Activated naive CD4-positive, alpha-beta T cell treated with anti-CD3 and anti-CD28 coated beads, Interleukin-2, amount 10 ng/mL, durations not matched to agents 7 days and 5 days (primary cell): ENCODE measurements at regions not wholly inside any gene's neighbourhood (a gene's known extent, or its start where the extent isn't known, plus 50 kb on each side); places are given as distances from the start of the nearest gene placed in this dataset.

Experiments
- CTCF ChIA-PET: fragments of 350-600 bp; sonication (Branson Sonifier 250); formaldehyde crosslinking; loops from one replicate; lab custom pipeline; 2021; ENCODE audit warnings: antibody characterized with exemption; lab: Charles Lee
- DNase-seq: peaks from one replicate; pipeline ENCODE4 v3.0.0-alpha.2; 2020
- H3K27ac Mint-ChIP-seq: one replicate; pipeline ENCODE4 v1.8.0; 2021; ENCODE audit warnings: mild to moderate bottlenecking, moderate library complexity, mixed read lengths
- H3K27me3 Mint-ChIP-seq: one replicate; pipeline ENCODE4 v1.8.0; 2021; ENCODE audit warnings: mild to moderate bottlenecking, mixed read lengths
- H3K36me3 Mint-ChIP-seq: one replicate; pipeline ENCODE4 v1.8.0; 2021; ENCODE audit warnings: mixed read lengths
- H3K4me1 Mint-ChIP-seq: one replicate; pipeline ENCODE4 v1.8.0; 2021; ENCODE audit warnings: mixed read lengths
- H3K4me3 Mint-ChIP-seq: one replicate; pipeline ENCODE4 v1.8.0; 2021; ENCODE audit warnings: mild to moderate bottlenecking, moderate library complexity, mixed read lengths
- H3K9me3 Mint-ChIP-seq: one replicate; pipeline ENCODE4 v1.8.0; 2021; ENCODE audit warnings: mixed read lengths

DNA sequence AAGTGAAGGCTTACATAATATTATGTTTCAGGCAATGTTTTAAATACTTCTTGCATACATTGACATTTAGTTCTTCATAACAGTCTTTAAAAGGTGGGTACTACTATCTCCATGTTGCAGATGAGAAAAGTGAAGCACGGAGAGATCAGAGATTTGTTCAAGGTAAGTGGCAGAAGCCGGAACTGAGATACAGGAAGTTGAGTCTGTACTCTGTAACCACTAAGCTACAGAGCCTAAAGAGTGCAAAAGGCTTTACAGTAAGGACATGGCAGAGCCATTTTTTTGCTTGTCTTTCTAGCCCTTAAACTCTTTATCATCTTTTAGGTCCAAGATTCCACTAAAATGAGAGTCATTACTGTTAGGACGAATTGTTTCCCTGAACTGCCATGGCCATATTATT is 186.5 kb upstream of the PEX5L start:
- CTCF ChIA-PET: no interaction called here
- H3K27ac Mint-ChIP-seq: no peak overlapping the region
- no peak for DNase-seq
- no peaks in the 10 kb centered on the region for H3K27me3 Mint-ChIP-seq
- H3K9me3 Mint-ChIP-seq: peaks cover 6% of the 10 kb centered on the region
- H3K36me3 Mint-ChIP-seq: no peaks in the 10 kb centered on the region
- H3K4me3 Mint-ChIP-seq: no peak overlapping the region
- no peaks in the 10 kb centered on the region for H3K4me1 Mint-ChIP-seq

DNA sequence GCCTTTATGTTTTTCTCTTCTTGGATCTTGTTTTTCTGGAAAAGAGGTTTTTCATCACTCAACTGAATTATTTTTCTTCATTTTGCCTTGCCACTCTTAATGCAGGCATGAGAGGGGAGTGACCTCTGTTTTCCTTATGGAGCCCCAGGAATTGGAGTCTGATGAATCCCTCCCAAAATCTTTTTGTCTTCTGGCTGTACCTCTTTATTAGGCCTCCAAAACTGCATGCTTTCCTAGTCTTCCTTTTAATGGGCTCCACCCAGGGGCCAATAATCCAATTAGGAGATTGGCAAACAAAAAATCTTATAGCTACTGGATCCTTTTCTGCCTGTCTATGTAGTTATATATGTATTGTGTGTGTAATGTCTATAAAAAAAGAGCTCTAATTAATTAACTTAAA is 192.4 kb upstream of the PEX5L start:
- H3K9me3 Mint-ChIP-seq: peaks cover 29% of the 10 kb centered on the region
- no peaks in the 10 kb centered on the region for H3K27me3 Mint-ChIP-seq
- no peaks in the 10 kb centered on the region for H3K4me1 Mint-ChIP-seq
- CTCF ChIA-PET: no interaction called here
- DNase-seq: no peak
- H3K4me3 Mint-ChIP-seq: no peak overlapping the region
- no peaks in the 10 kb centered on the region for H3K36me3 Mint-ChIP-seq
- H3K27ac Mint-ChIP-seq: no peak overlapping the region

DNA sequence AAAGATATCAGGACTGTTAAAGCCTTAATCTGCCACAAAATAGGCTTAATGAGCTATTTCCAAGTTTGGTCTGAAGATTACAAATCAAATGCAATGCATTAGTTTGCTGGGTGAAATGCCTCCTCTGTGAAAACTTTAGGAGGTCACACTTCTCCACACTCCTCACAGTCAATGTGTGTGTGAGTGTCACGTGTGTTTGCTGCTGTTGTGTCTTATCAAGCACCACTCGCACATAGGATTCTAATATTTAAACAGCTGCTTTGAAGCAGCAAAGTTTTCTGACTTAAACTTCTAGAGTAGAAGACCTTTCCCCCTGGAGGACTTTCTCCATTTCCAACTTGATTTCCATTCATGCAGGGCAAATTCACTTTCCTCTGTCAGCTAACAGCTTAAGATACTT is 203.2 kb upstream of the PEX5L start:
- CTCF ChIA-PET: no interaction called here

DNA sequence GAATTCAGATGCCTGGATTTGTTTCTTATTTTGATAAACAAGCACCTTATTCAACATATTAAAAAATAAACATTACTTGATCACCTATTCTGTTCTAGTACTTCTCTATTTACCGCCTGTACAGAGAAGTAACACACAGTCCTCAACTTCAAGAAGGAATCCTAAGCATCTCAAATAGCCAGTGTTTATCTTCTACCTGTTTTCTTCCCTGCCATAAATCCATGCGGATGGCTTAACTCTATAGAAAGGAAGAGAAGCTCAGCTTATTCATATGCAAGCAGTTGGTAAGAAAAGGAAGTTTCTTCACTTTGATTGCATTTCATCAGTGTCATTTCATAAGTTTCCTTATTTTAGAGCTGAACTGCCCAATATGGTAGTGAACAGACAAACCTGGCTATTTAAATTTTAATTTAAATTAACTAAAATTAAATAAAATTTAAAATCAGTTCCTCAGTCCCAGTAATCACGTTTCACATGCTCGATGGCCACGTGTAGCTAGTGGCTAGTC is 210.0 kb upstream of the PEX5L start:
- H3K27ac Mint-ChIP-seq: no peak overlapping the region
- DNase-seq: no peak
- no peak overlapping the region for H3K4me3 Mint-ChIP-seq
- peaks cover 6% of the 10 kb centered on the region for H3K9me3 Mint-ChIP-seq
- H3K27me3 Mint-ChIP-seq: no peaks in the 10 kb centered on the region
- CTCF ChIA-PET: no interaction called here
- no peaks in the 10 kb centered on the region for H3K4me1 Mint-ChIP-seq
- no peaks in the 10 kb centered on the region for H3K36me3 Mint-ChIP-seq

More for the DNA sequence above, 203.2 kb upstream of the PEX5L start:
- H3K36me3 Mint-ChIP-seq: no peaks in the 10 kb centered on the region
- H3K27me3 Mint-ChIP-seq: no peaks in the 10 kb centered on the region
- no peak overlapping the region for H3K4me3 Mint-ChIP-seq
- H3K9me3 Mint-ChIP-seq: peaks cover 7% of the 10 kb centered on the region
- DNase-seq: no peak
- H3K4me1 Mint-ChIP-seq: no peaks in the 10 kb centered on the region
- no peak overlapping the region for H3K27ac Mint-ChIP-seq

- Mint-ChIP-seq H3K9me3 (peaks cover 3% of the 10 kb centered on the region), H3K27ac (no peak overlapping the region), H3K36me3 (no peaks in the 10 kb centered on the region), H3K27me3 (no peaks in the 10 kb centered on the region), H3K4me1 (no peaks in the 10 kb centered on the region), H3K4me3 (no peak overlapping the region)
- CTCF ChIA-PET: interaction anchor here (0.7 kb wide), 1 partner anchor 245 kb away, joined by 3 read pairs; no protein-coding TSS in a partner anchor
- no peak for DNase-seq
Observed at GRCh38 chr3:180250172-180250571, 213.4 kb upstream of the PEX5L start.

- no peaks in the 10 kb centered on the region for H3K9me3 Mint-ChIP-seq
- H3K27ac Mint-ChIP-seq: no peak overlapping the region
- DNase-seq: no peak
- no peaks in the 10 kb centered on the region for H3K27me3 Mint-ChIP-seq
- no peaks in the 10 kb centered on the region for H3K36me3 Mint-ChIP-seq
- no peak overlapping the region for H3K4me3 Mint-ChIP-seq
- CTCF ChIA-PET: no interaction called here
- no peaks in the 10 kb centered on the region for H3K4me1 Mint-ChIP-seq
Observed at GRCh38 chr3:180252683-180253082, 215.9 kb upstream of the PEX5L start.

- CTCF ChIA-PET: no interaction called here
- Mint-ChIP-seq H3K27me3 (no peaks in the 10 kb centered on the region), H3K4me1 (no peaks in the 10 kb centered on the region), H3K27ac (no peak overlapping the region), H3K36me3 (no peaks in the 10 kb centered on the region), H3K9me3 (no peaks in the 10 kb centered on the region), H3K4me3 (no peak overlapping the region)
- DNase-seq: no peak
Observed at GRCh38 chr3:180253283-180253682, 216.5 kb upstream of the PEX5L start.

DNA sequence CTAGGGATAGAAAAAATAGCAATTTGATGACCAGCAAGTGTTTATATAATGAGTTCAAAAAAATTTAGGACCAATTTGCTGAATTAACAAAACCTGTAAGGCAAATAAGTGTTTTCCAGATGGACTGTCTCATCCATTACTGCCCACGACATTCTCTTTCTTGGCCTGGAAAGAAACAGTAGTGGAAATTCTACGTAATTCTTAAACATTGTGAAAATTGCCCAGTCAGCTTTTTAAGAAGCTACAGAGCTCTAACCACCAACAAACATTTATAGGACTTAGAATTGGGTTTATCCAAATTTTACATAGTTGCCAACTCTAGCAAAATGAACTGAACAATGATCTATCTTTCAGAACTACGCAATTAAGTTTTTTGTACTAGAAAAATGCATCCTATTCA is 227.7 kb upstream of the PEX5L start:
- no peak overlapping the region for H3K4me3 Mint-ChIP-seq
- no peak for DNase-seq
- peaks cover 6% of the 10 kb centered on the region for H3K9me3 Mint-ChIP-seq
- no peaks in the 10 kb centered on the region for H3K27me3 Mint-ChIP-seq
- CTCF ChIA-PET: no interaction called here
- H3K27ac Mint-ChIP-seq: no peak overlapping the region
- H3K4me1 Mint-ChIP-seq: peaks cover 4% of the 10 kb centered on the region
- H3K36me3 Mint-ChIP-seq: no peaks in the 10 kb centered on the region

GRCh38 chr3:180265551-180265950 is 228.8 kb upstream of the PEX5L start:
- Mint-ChIP-seq H3K27ac (no peak overlapping the region), H3K9me3 (no peaks in the 10 kb centered on the region), H3K27me3 (no peaks in the 10 kb centered on the region), H3K4me3 (no peak overlapping the region), H3K4me1 (peaks cover 4% of the 10 kb centered on the region), H3K36me3 (no peaks in the 10 kb centered on the region)
- DNase-seq: no peak
- CTCF ChIA-PET: no interaction called here

GRCh38 chr3:180267202-180267843 is 230.6 kb upstream of the PEX5L start:
- CTCF ChIA-PET: no interaction called here
- no peak for DNase-seq
- H3K27me3 Mint-ChIP-seq: no peaks in the 10 kb centered on the region
- no peaks in the 10 kb centered on the region for H3K9me3 Mint-ChIP-seq
- no peak overlapping the region for H3K27ac Mint-ChIP-seq
- H3K4me3 Mint-ChIP-seq: no peak overlapping the region
- H3K4me1 Mint-ChIP-seq: peaks cover 4% of the 10 kb centered on the region
- H3K36me3 Mint-ChIP-seq: no peaks in the 10 kb centered on the region

DNA sequence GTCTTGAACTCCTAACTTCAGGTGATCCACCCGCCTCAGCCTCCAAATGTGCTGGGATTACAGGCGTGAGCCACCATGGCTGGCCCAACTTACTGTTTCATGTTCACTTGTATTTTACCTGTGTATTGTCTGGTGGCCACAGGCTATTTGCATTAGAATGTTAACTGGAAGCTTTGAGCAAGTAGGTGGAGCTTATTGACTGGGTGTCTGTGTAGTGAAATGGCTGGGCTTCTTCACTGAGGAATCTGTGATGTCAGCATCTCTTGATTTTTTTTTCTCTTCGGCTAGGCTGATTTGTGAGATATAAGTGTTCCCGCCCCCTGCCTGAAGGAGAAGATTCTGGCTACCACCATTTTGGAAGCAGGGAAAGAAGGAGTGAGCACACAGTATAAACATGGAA is 237.8 kb upstream of the PEX5L start:
- no peak overlapping the region for H3K27ac Mint-ChIP-seq
- peaks cover 1% of the 10 kb centered on the region for H3K9me3 Mint-ChIP-seq
- no peak for DNase-seq
- H3K27me3 Mint-ChIP-seq: no peaks in the 10 kb centered on the region
- H3K36me3 Mint-ChIP-seq: no peaks in the 10 kb centered on the region
- CTCF ChIA-PET: no interaction called here
- H3K4me3 Mint-ChIP-seq: no peak overlapping the region
- no peaks in the 10 kb centered on the region for H3K4me1 Mint-ChIP-seq

DNA sequence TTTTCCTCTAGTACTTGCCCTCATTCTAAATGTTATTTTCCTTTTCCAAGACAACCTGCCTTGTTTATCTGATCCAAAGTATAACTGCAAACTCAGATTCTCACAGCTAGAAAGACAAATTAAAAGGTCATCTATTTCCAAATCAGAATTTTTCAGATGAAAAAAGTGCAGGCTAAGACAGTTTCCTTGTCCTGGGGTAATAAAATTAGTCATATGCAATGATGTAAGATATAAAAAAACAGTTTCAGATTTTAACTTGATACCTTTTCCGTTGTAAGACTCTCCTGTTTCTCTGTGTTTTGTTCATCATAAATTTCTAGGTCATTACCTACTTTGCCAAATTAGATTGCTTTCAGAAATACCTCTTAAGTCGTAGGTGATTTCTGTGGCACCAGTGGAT is 238.4 kb upstream of the PEX5L start:
- CTCF ChIA-PET: no interaction called here
- DNase-seq: no peak
- Mint-ChIP-seq H3K36me3 (no peaks in the 10 kb centered on the region), H3K9me3 (peaks cover 1% of the 10 kb centered on the region), H3K4me3 (no peak overlapping the region), H3K4me1 (no peaks in the 10 kb centered on the region), H3K27me3 (no peaks in the 10 kb centered on the region), H3K27ac (no peak overlapping the region)

DNA sequence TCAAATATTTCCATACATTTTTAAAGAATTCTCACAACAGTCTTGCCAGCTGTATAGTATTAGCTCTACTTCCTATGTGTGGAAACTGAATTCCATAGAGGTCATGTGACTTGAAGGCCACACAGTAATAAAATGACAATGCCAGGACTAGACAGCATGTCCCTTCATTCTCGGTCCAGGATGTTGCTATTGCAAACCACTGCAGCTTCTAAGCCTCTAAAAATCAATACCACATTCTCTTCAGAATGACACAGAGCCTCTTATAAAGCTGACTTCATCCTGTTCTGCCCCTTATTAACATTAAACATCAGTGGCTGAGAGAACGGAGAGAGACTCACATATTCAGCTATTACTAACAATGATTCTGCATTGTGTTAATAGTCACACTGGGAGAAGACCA is 240.3 kb upstream of the PEX5L start:
- CTCF ChIA-PET: no interaction called here
- Mint-ChIP-seq H3K36me3 (no peaks in the 10 kb centered on the region), H3K4me1 (no peaks in the 10 kb centered on the region), H3K9me3 (peaks cover 1% of the 10 kb centered on the region), H3K27ac (no peak overlapping the region), H3K4me3 (no peak overlapping the region), H3K27me3 (no peaks in the 10 kb centered on the region)
- DNase-seq: no peak

- Mint-ChIP-seq H3K36me3 (no peaks in the 10 kb centered on the region), H3K4me3 (no peak overlapping the region), H3K4me1 (no peaks in the 10 kb centered on the region), H3K27me3 (no peaks in the 10 kb centered on the region), H3K27ac (no peak overlapping the region), H3K9me3 (peaks cover 1% of the 10 kb centered on the region)
- CTCF ChIA-PET: no interaction called here
- no peak for DNase-seq
Observed at GRCh38 chr3:180278583-180279188, 241.9 kb upstream of the PEX5L start.

GRCh38 chr3:180280555-180280954 is 243.8 kb upstream of the PEX5L start:
- Mint-ChIP-seq H3K27me3 (no peaks in the 10 kb centered on the region), H3K9me3 (peaks cover 4% of the 10 kb centered on the region), H3K36me3 (no peaks in the 10 kb centered on the region), H3K27ac (no peak overlapping the region), H3K4me3 (no peak overlapping the region), H3K4me1 (no peaks in the 10 kb centered on the region)
- CTCF ChIA-PET: no interaction called here
- DNase-seq: no peak
